ENCODE measurements at regions not wholly inside any gene's neighbourhood (a gene's known extent, or its start where the extent isn't known, plus 50 kb on each side); places are given as distances from the start of the nearest gene placed in this dataset.

GRCh38 chr2:21404137-21404536 lies 280.4 kb downstream of the TDRD15 start:
- DNase-seq: no peak

GRCh38 chr2:21404827-21405625 lies 281.3 kb downstream of the TDRD15 start:
- no peak for DNase-seq

GRCh38 chr2:21406386-21406785 lies 282.6 kb downstream of the TDRD15 start:
- DNase-seq: no peak

GRCh38 chr2:21406911-21407310 lies 283.1 kb downstream of the TDRD15 start:
- DNase-seq: no peak

GRCh38 chr2:21407851-21408250 lies 284.1 kb downstream of the TDRD15 start:
- no peak for DNase-seq

- no peak for DNase-seq
Measured at GRCh38 chr2:21411741-21412140, 288.0 kb downstream of the TDRD15 start.

- DNase-seq: no peak
Measured at GRCh38 chr2:21412944-21413443, 289.2 kb downstream of the TDRD15 start.

GRCh38 chr2:21415234-21415633 lies 291.5 kb downstream of the TDRD15 start:
- DNase-seq: no peak

GRCh38 chr2:21416226-21416625 lies 292.5 kb downstream of the TDRD15 start:
- no peak for DNase-seq

- no peak for DNase-seq
Measured at GRCh38 chr2:21418456-21418855, 294.7 kb downstream of the TDRD15 start.

GRCh38 chr2:21420553-21421335 lies 297.0 kb downstream of the TDRD15 start:
- no peak for DNase-seq

GRCh38 chr2:21422050-21422449 lies 298.3 kb downstream of the TDRD15 start:
- DNase-seq: no peak

- no peak for DNase-seq
Measured at GRCh38 chr2:21422724-21423522, 299.2 kb downstream of the TDRD15 start.

GRCh38 chr2:21423854-21424253 lies 300.1 kb downstream of the TDRD15 start:
- DNase-seq: no peak

GRCh38 chr2:21424375-21424774 lies 300.6 kb downstream of the TDRD15 start:
- no peak for DNase-seq

GRCh38 chr2:21427606-21428005 lies 303.8 kb downstream of the TDRD15 start:
- no peak for DNase-seq

GRCh38 chr2:21428754-21429153 lies 305.0 kb downstream of the TDRD15 start:
- no peak for DNase-seq

- no peak for DNase-seq
Measured at GRCh38 chr2:21429747-21430146, 306.0 kb downstream of the TDRD15 start.

GRCh38 chr2:21431078-21431477 lies 307.3 kb downstream of the TDRD15 start:
- DNase-seq: no peak

GRCh38 chr2:21438949-21439348 lies 315.2 kb downstream of the TDRD15 start:
- no peak for DNase-seq

GRCh38 chr2:21441442-21441841 lies 317.7 kb downstream of the TDRD15 start:
- DNase-seq: no peak

- no peak for DNase-seq
Measured at GRCh38 chr2:21443494-21444105, 319.8 kb downstream of the TDRD15 start.

GRCh38 chr2:21449881-21450280 lies 326.1 kb downstream of the TDRD15 start:
- DNase-seq: no peak
